WTC11 (cell line): ENCODE measurements at regions not wholly inside any gene's neighbourhood (a gene's known extent, or its start where the extent isn't known, plus 50 kb on each side); places are given as distances from the start of the nearest gene placed in this dataset.

Source experiments
- ATAC-seq: fragments of 200-7000 bp; cut with Tn5 transposase; 2 replicates; pipeline ENCODE4 v1.10.0; 2021; ENCODE audit warnings: mild to moderate bottlenecking, moderate library complexity
- CTCF ChIA-PET: fragments of 300-600 bp; sonication (Branson Sonifier 250); formaldehyde crosslinking; loops from one replicate; lab custom pipeline; 2021; ENCODE audit warnings: antibody characterized with exemption; lab: Charles Lee
- POLR2A ChIA-PET: fragments of 350-600 bp; sonication (Branson Sonifier 250); formaldehyde crosslinking; loops from one replicate; lab custom pipeline; 2021; ENCODE audit warnings: antibody characterized with exemption; lab: Charles Lee
- DNase-seq: peaks from one replicate; pipeline ENCODE4 v3.0.0; 2021; ENCODE audit warnings: low spot score
- H3K27ac Mint-ChIP-seq: 2 replicates; pipeline ENCODE4 v1.8.0; 2021; ENCODE audit warnings: mixed read lengths
- H3K27me3 Mint-ChIP-seq: 2 replicates; pipeline ENCODE4 v1.8.0; 2021; ENCODE audit warnings: low read depth, mild to moderate bottlenecking, moderate library complexity, mixed read lengths
- H3K36me3 Mint-ChIP-seq: 2 replicates; pipeline ENCODE4 v1.8.0; 2021; ENCODE audit warnings: mixed read lengths
- H3K4me1 Mint-ChIP-seq: 2 replicates; pipeline ENCODE4 v1.8.0; 2022; ENCODE audit warnings: mixed read lengths
- H3K4me3 Mint-ChIP-seq: 2 replicates; pipeline ENCODE4 v1.8.0; 2021; ENCODE audit warnings: mild to moderate bottlenecking, moderate library complexity, mixed read lengths
- H3K9me3 Mint-ChIP-seq: 2 replicates; pipeline ENCODE4 v1.8.0; 2021; ENCODE audit warnings: mixed read lengths
- ELF4 ChIP-seq: sonication (generic); formaldehyde crosslinking; IDR thresholded peaks from 2 replicates; pipeline ENCODE4 v1.8.1; 2022; ENCODE audit warnings: low read depth, mild to moderate bottlenecking, moderate library complexity, missing genetic modification reagents
- EMX1 ChIP-seq: fragments of 250-450 bp; sonication (Bioruptor Pico); IDR thresholded peaks from 2 replicates; pipeline ENCODE4 v1.8.0; 2021; ENCODE audit warnings: mild to moderate bottlenecking
- GTF2I ChIP-seq: fragments of 250-450 bp; sonication (Bioruptor Pico); conservative IDR thresholded peaks from 2 replicates; pipeline ENCODE4 v1.4.0; 2021; ENCODE audit warnings: mild to moderate bottlenecking
- NR2C2 ChIP-seq: sonication (generic); formaldehyde crosslinking; IDR thresholded peaks from 2 replicates; pipeline ENCODE4 v1.8.0; 2022; ENCODE audit warnings: mild to moderate bottlenecking, missing genetic modification reagents
- NR3C1 ChIP-seq: sonication (generic); formaldehyde crosslinking; conservative IDR thresholded peaks from 2 replicates; pipeline ENCODE4 v1.8.1; 2023; ENCODE audit warnings: low read depth, mild to moderate bottlenecking, missing genetic modification reagents
- ZNF121 ChIP-seq: sonication (generic); formaldehyde crosslinking; IDR thresholded peaks from 2 replicates; pipeline ENCODE4 v1.8.0; 2023; ENCODE audit warnings: missing genetic modification reagents
- ZNF396 ChIP-seq: fragments of 250-450 bp; sonication (Bioruptor Pico); IDR thresholded peaks from 2 replicates; pipeline ENCODE4 v1.8.0; 2021; ENCODE audit warnings: mild to moderate bottlenecking, moderate library complexity, borderline replicate concordance
- ZNF671 ChIP-seq: fragments of 250-450 bp; sonication (Bioruptor Pico); IDR thresholded peaks from 2 replicates; pipeline ENCODE4 v1.8.0; 2021; ENCODE audit warnings: mild to moderate bottlenecking
- TF ChIP-seq, protein P1 (sequence below): sonication (generic); formaldehyde crosslinking; IDR thresholded peaks from 2 replicates; pipeline ENCODE4 v1.8.1; 2023; ENCODE audit warnings: mild to moderate bottlenecking, missing genetic modification reagents, moderate library complexity
- TF ChIP-seq, protein P2 (sequence below): sonication (generic); formaldehyde crosslinking; IDR thresholded peaks from 2 replicates; pipeline ENCODE4 v1.8.1; 2022; ENCODE audit warnings: mild to moderate bottlenecking, moderate library complexity, missing genetic modification reagents
- TF ChIP-seq, protein P3 (sequence below): fragments of 250-450 bp; sonication (Bioruptor Pico); IDR thresholded peaks from 2 replicates; pipeline ENCODE4 v1.9.0; 2021; ENCODE audit warnings: mild to moderate bottlenecking
- TF ChIP-seq, protein P4 (sequence below): fragments of 250-450 bp; sonication (Bioruptor Pico); IDR thresholded peaks from 2 replicates; pipeline ENCODE4 v1.9.0; 2021; ENCODE audit warnings: mild to moderate bottlenecking, borderline replicate concordance
- TF ChIP-seq, protein P5 (sequence below): sonication (generic); formaldehyde crosslinking; IDR thresholded peaks from 2 replicates; pipeline ENCODE4 v1.8.1; 2022; ENCODE audit warnings: missing genetic modification reagents, borderline replicate concordance
- TF ChIP-seq, protein P6 (sequence below): sonication (generic); formaldehyde crosslinking; IDR thresholded peaks from 2 replicates; pipeline ENCODE4 v1.8.1; 2023; ENCODE audit warnings: mild to moderate bottlenecking, missing genetic modification reagents, borderline replicate concordance
- TF ChIP-seq, protein P7 (sequence below): sonication (generic); formaldehyde crosslinking; conservative IDR thresholded peaks from 2 replicates; pipeline ENCODE4 v1.8.1; 2023; ENCODE audit warnings: mild to moderate bottlenecking, low read depth, missing genetic modification reagents, moderate library complexity
- TF ChIP-seq, protein P8 (sequence below): sonication (generic); formaldehyde crosslinking; IDR thresholded peaks from 2 replicates; pipeline ENCODE4 v1.8.1; 2022; ENCODE audit warnings: low read depth, missing genetic modification reagents, borderline replicate concordance
- TF ChIP-seq, protein P9 (sequence below): sonication (generic); formaldehyde crosslinking; IDR thresholded peaks from 2 replicates; pipeline ENCODE4 v1.8.0; 2022; ENCODE audit warnings: mild to moderate bottlenecking, missing genetic modification reagents

DNA sequence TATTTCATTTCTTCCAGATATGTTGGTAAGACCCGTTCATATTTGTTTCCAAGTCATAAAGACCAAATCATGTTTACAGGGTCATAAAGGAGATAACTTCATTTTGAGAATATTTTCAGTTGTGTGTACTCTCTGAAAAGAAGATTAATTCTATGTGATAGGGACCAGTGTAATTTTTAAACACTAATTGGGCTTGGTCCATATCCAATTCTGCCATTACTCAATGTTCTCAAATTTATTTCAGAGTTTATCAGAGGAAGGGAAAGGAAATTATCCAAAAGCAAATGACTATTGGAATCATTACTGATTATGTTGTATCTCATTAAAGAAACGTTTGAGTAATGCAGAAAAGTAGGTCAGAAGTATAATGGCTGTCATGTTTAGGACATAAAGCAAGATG is 126.8 kb upstream of the DCN start:
- ATAC-seq (no peak), DNase-seq (no peak)
- ChIA-PET POLR2A (no interaction called here), CTCF (no interaction called here)
- Mint-ChIP-seq H3K9me3 (peaks cover 5% of the 10 kb centered on the region), H3K27ac (no peak overlapping the region), H3K27me3 (no peaks in the 10 kb centered on the region), H3K4me3 (no peak overlapping the region), H3K4me1 (peaks cover 5% of the 10 kb centered on the region), H3K36me3 (no peaks in the 10 kb centered on the region)
- no peak for TF ChIP-seq ZNF121 (CRISPR knock-in tag)
- TF ChIP-seq, protein P1, sequence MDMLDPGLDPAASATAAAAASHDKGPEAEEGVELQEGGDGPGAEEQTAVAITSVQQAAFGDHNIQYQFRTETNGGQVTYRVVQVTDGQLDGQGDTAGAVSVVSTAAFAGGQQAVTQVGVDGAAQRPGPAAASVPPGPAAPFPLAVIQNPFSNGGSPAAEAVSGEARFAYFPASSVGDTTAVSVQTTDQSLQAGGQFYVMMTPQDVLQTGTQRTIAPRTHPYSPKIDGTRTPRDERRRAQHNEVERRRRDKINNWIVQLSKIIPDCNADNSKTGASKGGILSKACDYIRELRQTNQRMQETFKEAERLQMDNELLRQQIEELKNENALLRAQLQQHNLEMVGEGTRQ, result no peak
- TF ChIP-seq, protein P2, sequence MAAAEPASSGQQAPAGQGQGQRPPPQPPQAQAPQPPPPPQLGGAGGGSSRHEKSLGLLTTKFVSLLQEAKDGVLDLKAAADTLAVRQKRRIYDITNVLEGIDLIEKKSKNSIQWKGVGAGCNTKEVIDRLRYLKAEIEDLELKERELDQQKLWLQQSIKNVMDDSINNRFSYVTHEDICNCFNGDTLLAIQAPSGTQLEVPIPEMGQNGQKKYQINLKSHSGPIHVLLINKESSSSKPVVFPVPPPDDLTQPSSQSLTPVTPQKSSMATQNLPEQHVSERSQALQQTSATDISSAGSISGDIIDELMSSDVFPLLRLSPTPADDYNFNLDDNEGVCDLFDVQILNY (CRISPR knock-in tag), result no peak
- TF ChIP-seq ZNF671 (CRISPR knock-in tag), result no peak
- TF ChIP-seq, protein P3, sequence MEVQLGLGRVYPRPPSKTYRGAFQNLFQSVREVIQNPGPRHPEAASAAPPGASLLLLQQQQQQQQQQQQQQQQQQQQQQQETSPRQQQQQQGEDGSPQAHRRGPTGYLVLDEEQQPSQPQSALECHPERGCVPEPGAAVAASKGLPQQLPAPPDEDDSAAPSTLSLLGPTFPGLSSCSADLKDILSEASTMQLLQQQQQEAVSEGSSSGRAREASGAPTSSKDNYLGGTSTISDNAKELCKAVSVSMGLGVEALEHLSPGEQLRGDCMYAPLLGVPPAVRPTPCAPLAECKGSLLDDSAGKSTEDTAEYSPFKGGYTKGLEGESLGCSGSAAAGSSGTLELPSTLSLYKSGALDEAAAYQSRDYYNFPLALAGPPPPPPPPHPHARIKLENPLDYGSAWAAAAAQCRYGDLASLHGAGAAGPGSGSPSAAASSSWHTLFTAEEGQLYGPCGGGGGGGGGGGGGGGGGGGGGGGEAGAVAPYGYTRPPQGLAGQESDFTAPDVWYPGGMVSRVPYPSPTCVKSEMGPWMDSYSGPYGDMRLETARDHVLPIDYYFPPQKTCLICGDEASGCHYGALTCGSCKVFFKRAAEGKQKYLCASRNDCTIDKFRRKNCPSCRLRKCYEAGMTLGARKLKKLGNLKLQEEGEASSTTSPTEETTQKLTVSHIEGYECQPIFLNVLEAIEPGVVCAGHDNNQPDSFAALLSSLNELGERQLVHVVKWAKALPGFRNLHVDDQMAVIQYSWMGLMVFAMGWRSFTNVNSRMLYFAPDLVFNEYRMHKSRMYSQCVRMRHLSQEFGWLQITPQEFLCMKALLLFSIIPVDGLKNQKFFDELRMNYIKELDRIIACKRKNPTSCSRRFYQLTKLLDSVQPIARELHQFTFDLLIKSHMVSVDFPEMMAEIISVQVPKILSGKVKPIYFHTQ (CRISPR knock-in tag), result no peak
- TF ChIP-seq, protein P4, sequence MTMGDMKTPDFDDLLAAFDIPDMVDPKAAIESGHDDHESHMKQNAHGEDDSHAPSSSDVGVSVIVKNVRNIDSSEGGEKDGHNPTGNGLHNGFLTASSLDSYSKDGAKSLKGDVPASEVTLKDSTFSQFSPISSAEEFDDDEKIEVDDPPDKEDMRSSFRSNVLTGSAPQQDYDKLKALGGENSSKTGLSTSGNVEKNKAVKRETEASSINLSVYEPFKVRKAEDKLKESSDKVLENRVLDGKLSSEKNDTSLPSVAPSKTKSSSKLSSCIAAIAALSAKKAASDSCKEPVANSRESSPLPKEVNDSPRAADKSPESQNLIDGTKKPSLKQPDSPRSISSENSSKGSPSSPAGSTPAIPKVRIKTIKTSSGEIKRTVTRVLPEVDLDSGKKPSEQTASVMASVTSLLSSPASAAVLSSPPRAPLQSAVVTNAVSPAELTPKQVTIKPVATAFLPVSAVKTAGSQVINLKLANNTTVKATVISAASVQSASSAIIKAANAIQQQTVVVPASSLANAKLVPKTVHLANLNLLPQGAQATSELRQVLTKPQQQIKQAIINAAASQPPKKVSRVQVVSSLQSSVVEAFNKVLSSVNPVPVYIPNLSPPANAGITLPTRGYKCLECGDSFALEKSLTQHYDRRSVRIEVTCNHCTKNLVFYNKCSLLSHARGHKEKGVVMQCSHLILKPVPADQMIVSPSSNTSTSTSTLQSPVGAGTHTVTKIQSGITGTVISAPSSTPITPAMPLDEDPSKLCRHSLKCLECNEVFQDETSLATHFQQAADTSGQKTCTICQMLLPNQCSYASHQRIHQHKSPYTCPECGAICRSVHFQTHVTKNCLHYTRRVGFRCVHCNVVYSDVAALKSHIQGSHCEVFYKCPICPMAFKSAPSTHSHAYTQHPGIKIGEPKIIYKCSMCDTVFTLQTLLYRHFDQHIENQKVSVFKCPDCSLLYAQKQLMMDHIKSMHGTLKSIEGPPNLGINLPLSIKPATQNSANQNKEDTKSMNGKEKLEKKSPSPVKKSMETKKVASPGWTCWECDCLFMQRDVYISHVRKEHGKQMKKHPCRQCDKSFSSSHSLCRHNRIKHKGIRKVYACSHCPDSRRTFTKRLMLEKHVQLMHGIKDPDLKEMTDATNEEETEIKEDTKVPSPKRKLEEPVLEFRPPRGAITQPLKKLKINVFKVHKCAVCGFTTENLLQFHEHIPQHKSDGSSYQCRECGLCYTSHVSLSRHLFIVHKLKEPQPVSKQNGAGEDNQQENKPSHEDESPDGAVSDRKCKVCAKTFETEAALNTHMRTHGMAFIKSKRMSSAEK (CRISPR knock-in tag), result no peak
- no peak for TF ChIP-seq NR3C1 (CRISPR knock-in tag)
- TF ChIP-seq ELF4 (CRISPR knock-in tag), result no peak
- TF ChIP-seq ZNF396 (CRISPR knock-in tag), result no peak
- TF ChIP-seq, protein P5, sequence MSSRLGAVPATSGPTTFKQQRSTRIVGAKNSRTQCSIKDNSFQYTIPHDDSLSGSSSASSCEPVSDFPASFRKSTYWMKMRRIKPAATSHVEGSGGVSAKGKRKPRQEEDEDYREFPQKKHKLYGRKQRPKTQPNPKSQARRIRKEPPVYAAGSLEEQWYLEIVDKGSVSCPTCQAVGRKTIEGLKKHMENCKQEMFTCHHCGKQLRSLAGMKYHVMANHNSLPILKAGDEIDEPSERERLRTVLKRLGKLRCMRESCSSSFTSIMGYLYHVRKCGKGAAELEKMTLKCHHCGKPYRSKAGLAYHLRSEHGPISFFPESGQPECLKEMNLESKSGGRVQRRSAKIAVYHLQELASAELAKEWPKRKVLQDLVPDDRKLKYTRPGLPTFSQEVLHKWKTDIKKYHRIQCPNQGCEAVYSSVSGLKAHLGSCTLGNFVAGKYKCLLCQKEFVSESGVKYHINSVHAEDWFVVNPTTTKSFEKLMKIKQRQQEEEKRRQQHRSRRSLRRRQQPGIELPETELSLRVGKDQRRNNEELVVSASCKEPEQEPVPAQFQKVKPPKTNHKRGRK (CRISPR knock-in tag), result no peak
- TF ChIP-seq EMX1 (CRISPR knock-in tag), result no peak
- TF ChIP-seq, protein P6, sequence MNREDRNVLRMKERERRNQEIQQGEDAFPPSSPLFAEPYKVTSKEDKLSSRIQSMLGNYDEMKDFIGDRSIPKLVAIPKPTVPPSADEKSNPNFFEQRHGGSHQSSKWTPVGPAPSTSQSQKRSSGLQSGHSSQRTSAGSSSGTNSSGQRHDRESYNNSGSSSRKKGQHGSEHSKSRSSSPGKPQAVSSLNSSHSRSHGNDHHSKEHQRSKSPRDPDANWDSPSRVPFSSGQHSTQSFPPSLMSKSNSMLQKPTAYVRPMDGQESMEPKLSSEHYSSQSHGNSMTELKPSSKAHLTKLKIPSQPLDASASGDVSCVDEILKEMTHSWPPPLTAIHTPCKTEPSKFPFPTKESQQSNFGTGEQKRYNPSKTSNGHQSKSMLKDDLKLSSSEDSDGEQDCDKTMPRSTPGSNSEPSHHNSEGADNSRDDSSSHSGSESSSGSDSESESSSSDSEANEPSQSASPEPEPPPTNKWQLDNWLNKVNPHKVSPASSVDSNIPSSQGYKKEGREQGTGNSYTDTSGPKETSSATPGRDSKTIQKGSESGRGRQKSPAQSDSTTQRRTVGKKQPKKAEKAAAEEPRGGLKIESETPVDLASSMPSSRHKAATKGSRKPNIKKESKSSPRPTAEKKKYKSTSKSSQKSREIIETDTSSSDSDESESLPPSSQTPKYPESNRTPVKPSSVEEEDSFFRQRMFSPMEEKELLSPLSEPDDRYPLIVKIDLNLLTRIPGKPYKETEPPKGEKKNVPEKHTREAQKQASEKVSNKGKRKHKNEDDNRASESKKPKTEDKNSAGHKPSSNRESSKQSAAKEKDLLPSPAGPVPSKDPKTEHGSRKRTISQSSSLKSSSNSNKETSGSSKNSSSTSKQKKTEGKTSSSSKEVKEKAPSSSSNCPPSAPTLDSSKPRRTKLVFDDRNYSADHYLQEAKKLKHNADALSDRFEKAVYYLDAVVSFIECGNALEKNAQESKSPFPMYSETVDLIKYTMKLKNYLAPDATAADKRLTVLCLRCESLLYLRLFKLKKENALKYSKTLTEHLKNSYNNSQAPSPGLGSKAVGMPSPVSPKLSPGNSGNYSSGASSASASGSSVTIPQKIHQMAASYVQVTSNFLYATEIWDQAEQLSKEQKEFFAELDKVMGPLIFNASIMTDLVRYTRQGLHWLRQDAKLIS (CRISPR knock-in tag), result no peak
- TF ChIP-seq GTF2I (CRISPR knock-in tag), result no peak
- TF ChIP-seq, protein P7, sequence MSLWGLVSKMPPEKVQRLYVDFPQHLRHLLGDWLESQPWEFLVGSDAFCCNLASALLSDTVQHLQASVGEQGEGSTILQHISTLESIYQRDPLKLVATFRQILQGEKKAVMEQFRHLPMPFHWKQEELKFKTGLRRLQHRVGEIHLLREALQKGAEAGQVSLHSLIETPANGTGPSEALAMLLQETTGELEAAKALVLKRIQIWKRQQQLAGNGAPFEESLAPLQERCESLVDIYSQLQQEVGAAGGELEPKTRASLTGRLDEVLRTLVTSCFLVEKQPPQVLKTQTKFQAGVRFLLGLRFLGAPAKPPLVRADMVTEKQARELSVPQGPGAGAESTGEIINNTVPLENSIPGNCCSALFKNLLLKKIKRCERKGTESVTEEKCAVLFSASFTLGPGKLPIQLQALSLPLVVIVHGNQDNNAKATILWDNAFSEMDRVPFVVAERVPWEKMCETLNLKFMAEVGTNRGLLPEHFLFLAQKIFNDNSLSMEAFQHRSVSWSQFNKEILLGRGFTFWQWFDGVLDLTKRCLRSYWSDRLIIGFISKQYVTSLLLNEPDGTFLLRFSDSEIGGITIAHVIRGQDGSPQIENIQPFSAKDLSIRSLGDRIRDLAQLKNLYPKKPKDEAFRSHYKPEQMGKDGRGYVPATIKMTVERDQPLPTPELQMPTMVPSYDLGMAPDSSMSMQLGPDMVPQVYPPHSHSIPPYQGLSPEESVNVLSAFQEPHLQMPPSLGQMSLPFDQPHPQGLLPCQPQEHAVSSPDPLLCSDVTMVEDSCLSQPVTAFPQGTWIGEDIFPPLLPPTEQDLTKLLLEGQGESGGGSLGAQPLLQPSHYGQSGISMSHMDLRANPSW (CRISPR knock-in tag), result no peak
- TF ChIP-seq, protein P8, sequence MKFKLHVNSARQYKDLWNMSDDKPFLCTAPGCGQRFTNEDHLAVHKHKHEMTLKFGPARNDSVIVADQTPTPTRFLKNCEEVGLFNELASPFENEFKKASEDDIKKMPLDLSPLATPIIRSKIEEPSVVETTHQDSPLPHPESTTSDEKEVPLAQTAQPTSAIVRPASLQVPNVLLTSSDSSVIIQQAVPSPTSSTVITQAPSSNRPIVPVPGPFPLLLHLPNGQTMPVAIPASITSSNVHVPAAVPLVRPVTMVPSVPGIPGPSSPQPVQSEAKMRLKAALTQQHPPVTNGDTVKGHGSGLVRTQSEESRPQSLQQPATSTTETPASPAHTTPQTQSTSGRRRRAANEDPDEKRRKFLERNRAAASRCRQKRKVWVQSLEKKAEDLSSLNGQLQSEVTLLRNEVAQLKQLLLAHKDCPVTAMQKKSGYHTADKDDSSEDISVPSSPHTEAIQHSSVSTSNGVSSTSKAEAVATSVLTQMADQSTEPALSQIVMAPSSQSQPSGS (CRISPR knock-in tag), result no peak
- TF ChIP-seq NR2C2, result no peak
- TF ChIP-seq, protein P9, sequence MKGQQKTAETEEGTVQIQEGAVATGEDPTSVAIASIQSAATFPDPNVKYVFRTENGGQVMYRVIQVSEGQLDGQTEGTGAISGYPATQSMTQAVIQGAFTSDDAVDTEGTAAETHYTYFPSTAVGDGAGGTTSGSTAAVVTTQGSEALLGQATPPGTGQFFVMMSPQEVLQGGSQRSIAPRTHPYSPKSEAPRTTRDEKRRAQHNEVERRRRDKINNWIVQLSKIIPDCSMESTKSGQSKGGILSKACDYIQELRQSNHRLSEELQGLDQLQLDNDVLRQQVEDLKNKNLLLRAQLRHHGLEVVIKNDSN, result no peak
